KMS-11 (cell line): ENCODE measurements at regions not wholly inside any gene's neighbourhood (a gene's known extent, or its start where the extent isn't known, plus 50 kb on each side); places are given as distances from the start of the nearest gene placed in this dataset.

Experiments
- H2AFZ ChIP-seq: fragments of 200-600 bp; sonication (generic); 2 replicates; pipeline ENCODE4 v1.6.1; 2016; ENCODE audit warnings: antibody characterized with exemption, mixed run types, low read depth
- H3K27ac ChIP-seq: fragments of 200-600 bp; sonication (generic); 2 replicates; pipeline ENCODE4 v1.6.1; 2016; ENCODE audit warnings: mild to moderate bottlenecking, mixed run types
- H3K27me3 ChIP-seq: fragments of 200-600 bp; sonication (generic); 2 replicates; pipeline ENCODE4 v1.6.1; 2017; ENCODE audit warnings: mild to moderate bottlenecking, low read depth, mixed run types, moderate library complexity; ENCODE audit not compliant: insufficient read depth
- H3K36me3 ChIP-seq: fragments of 200-600 bp; sonication (generic); 2 replicates; pipeline ENCODE4 v1.6.1; 2017; ENCODE audit warnings: mild to moderate bottlenecking, mixed run types; ENCODE audit not compliant: insufficient read depth
- H3K4me1 ChIP-seq: fragments of 200-600 bp; sonication (generic); 2 replicates; pipeline ENCODE4 v1.6.1; 2016; ENCODE audit warnings: mild to moderate bottlenecking, low read depth, mixed run types; ENCODE audit not compliant: poor library complexity, severe bottlenecking
- H3K4me2 ChIP-seq: fragments of 200-600 bp; sonication (generic); 2 replicates; pipeline ENCODE4 v1.7.0; 2016; ENCODE audit warnings: mild to moderate bottlenecking, mixed run types
- H3K4me3 ChIP-seq: fragments of 200-600 bp; sonication (generic); IDR thresholded peaks from 2 replicates; pipeline ENCODE4 v1.6.1; 2017; ENCODE audit warnings: low read depth, low read length, mixed read lengths; ENCODE audit not compliant: insufficient read depth
- H3K79me2 ChIP-seq: fragments of 200-600 bp; sonication (generic); 2 replicates; pipeline ENCODE4 v1.6.1; 2016; ENCODE audit warnings: low read depth, mixed run types; ENCODE audit not compliant: insufficient read depth
- H3K9ac ChIP-seq: fragments of 200-600 bp; sonication (generic); 2 replicates; pipeline ENCODE4 v1.6.1; 2016; ENCODE audit warnings: mild to moderate bottlenecking, mixed run types
- H4K20me1 ChIP-seq: fragments of 200-600 bp; sonication (generic); 2 replicates; pipeline ENCODE4 v1.6.1; 2016; ENCODE audit warnings: mild to moderate bottlenecking, mixed run types; ENCODE audit not compliant: insufficient read depth
- CTCF ChIP-seq: fragments of 200-600 bp; sonication (generic); conservative IDR thresholded peaks from 2 replicates; pipeline ENCODE4 v1.6.1; 2017; ENCODE audit warnings: low read depth, mild to moderate bottlenecking, antibody characterized with exemption, low read length, moderate library complexity, mixed read lengths

- no peak overlapping the region for H3K4me2 ChIP-seq
- no peaks in the 10 kb centered on the region for H3K79me2 ChIP-seq
- no peaks in the 10 kb centered on the region for H3K27me3 ChIP-seq
- no peaks in the 10 kb centered on the region for H3K4me1 ChIP-seq
- H4K20me1 ChIP-seq, result no peaks in the 10 kb centered on the region
- no peak overlapping the region for H3K27ac ChIP-seq
- no peak overlapping the region for H3K4me3 ChIP-seq
- no peak overlapping the region for H2AFZ ChIP-seq
- no peak overlapping the region for H3K9ac ChIP-seq
- no peak for TF ChIP-seq CTCF
- no peaks in the 10 kb centered on the region for H3K36me3 ChIP-seq
These were observed 1302.3 kb upstream of the NRXN1 start for GRCh38 chr2:52334185-52334584.

DNA sequence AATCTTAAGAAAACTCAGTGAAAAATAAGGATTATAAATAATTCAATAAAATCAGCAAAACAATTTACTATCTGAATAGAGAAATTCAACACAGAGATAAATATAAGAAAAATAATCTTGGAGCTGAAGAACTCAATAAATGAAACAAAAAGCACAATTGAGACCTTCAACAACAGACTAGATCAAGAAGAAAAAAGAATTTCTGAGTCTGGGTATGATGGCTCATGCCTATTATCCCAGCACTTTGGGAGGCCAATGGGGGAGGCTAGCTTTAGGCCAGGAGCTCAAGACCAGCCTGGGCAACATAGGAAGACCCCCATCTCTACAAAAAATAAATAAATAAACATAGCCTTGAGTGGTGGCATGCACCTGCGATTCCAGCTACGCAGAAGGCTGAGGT lies 1295.7 kb upstream of the NRXN1 start:
- TF ChIP-seq CTCF, result no peak
- Histone ChIP-seq H3K27ac (no peak overlapping the region), H3K36me3 (no peaks in the 10 kb centered on the region), H2AFZ (no peak overlapping the region), H3K4me1 (no peaks in the 10 kb centered on the region), H3K4me3 (no peak overlapping the region), H4K20me1 (no peaks in the 10 kb centered on the region), H3K79me2 (no peaks in the 10 kb centered on the region), H3K27me3 (no peaks in the 10 kb centered on the region), H3K4me2 (no peak overlapping the region), H3K9ac (no peak overlapping the region)

- H3K27me3 ChIP-seq, result no peaks in the 10 kb centered on the region
- H3K27ac ChIP-seq, result no peak overlapping the region
- no peak overlapping the region for H2AFZ ChIP-seq
- H3K4me1 ChIP-seq, result no peaks in the 10 kb centered on the region
- no peak overlapping the region for H3K4me2 ChIP-seq
- no peaks in the 10 kb centered on the region for H4K20me1 ChIP-seq
- no peak overlapping the region for H3K4me3 ChIP-seq
- no peak for TF ChIP-seq CTCF
- no peaks in the 10 kb centered on the region for H3K79me2 ChIP-seq
- no peaks in the 10 kb centered on the region for H3K36me3 ChIP-seq
- H3K9ac ChIP-seq, result no peak overlapping the region
These were observed 1282.3 kb upstream of the NRXN1 start for GRCh38 chr2:52314231-52314630.

GRCh38 chr2:52312486-52312885 lies 1280.6 kb upstream of the NRXN1 start:
- H3K27me3 ChIP-seq, result no peaks in the 10 kb centered on the region
- no peak overlapping the region for H2AFZ ChIP-seq
- no peaks in the 10 kb centered on the region for H3K36me3 ChIP-seq
- no peak overlapping the region for H3K9ac ChIP-seq
- H3K4me3 ChIP-seq, result no peak overlapping the region
- TF ChIP-seq CTCF, result no peak
- no peaks in the 10 kb centered on the region for H3K4me1 ChIP-seq
- no peaks in the 10 kb centered on the region for H4K20me1 ChIP-seq
- H3K27ac ChIP-seq, result no peak overlapping the region
- no peaks in the 10 kb centered on the region for H3K79me2 ChIP-seq
- no peak overlapping the region for H3K4me2 ChIP-seq

GRCh38 chr2:52311862-52312261 lies 1279.9 kb upstream of the NRXN1 start:
- Histone ChIP-seq H3K36me3 (no peaks in the 10 kb centered on the region), H4K20me1 (no peaks in the 10 kb centered on the region), H3K4me3 (no peak overlapping the region), H3K4me2 (no peak overlapping the region), H3K4me1 (no peaks in the 10 kb centered on the region), H3K79me2 (no peaks in the 10 kb centered on the region), H3K9ac (no peak overlapping the region), H3K27ac (no peak overlapping the region), H3K27me3 (no peaks in the 10 kb centered on the region), H2AFZ (no peak overlapping the region)
- TF ChIP-seq CTCF, result no peak
